ENCODE measurements at regions not wholly inside any gene's neighbourhood (a gene's known extent, or its start where the extent isn't known, plus 50 kb on each side); places are given as distances from the start of the nearest gene placed in this dataset.

- peaks cover 23 to 28% of the 10 kb centered on the region in 2 experiments for H3K36me3 ChIP-seq (ENCODE audit: control insufficient read depth in 2 of 2, insufficient read depth in 2 of 2, low read length in 1 of 2)
- no peaks in the 10 kb centered on the region for H3K4me1 ChIP-seq (ENCODE audit: control insufficient read depth, insufficient read depth, low read length)
- H3K9ac ChIP-seq (ENCODE audit: control insufficient read depth, insufficient read depth, low read length): no peak overlapping the region
- DNase-seq (ENCODE audit: low read depth, low spot score) (no peak), FAIRE-seq (no peak), ATAC-seq (no peak)
- no peak overlapping the region for H2AFZ ChIP-seq (ENCODE audit: control insufficient read depth, low read depth, low read length)
- no peaks in the 10 kb centered on the region; the same call in 1 of the 2 replicates for H4K20me1 ChIP-seq (ENCODE audit: control insufficient read depth, insufficient read depth)
- RAD21 ChIA-PET (ENCODE audit: unreplicated experiment): no interaction called here
- CTCF ChIA-PET: interaction anchor here (0.6 kb wide), 1 partner anchor 151 kb away, joined by 4 read pairs; no protein-coding TSS in a partner anchor
- no peaks in the 10 kb centered on the region for H3K27me3 ChIP-seq (replicated peaks in 1 of 2; ENCODE audit: control insufficient read depth in 2 of 2, insufficient read depth in 2 of 2, low read length in 1 of 2)
- H3K79me2 ChIP-seq (ENCODE audit: control insufficient read depth, insufficient read depth, low read length): no peaks in the 10 kb centered on the region
- no peak overlapping the region for H3K4me3 ChIP-seq
- 98% methylated on average over 10 of the region's 10 CpGs for WGBS (ENCODE audit: insufficient coverage, insufficient replicate concordance, low lambda C conversion rate, missing lambda C conversion rate)
- BruUV-seq (replicated peaks): no TSS peak
- TF ChIP-seq MAX (IDR thresholded peaks at IDR 0.05; ENCODE audit: low read depth, low read length) (no peak), ZNF687 (IDR thresholded peaks at IDR 0.05) (no peak), CREM (IDR thresholded peaks at IDR 0.05; ENCODE audit: low read depth) (no peak), RFX5 (IDR thresholded peaks at IDR 0.05; ENCODE audit: low read depth, low read length) (no peak), ATF7 (IDR thresholded peaks at IDR 0.05; ENCODE audit: low read depth) (no peak), BACH1 (IDR thresholded peaks at IDR 0.05; ENCODE audit: borderline replicate concordance) (no peak), POLR2A (IDR thresholded peaks at IDR 0.05; ENCODE audit: low read depth, low read length) (peak; percentile 12; the same call in 1 of the 2 replicates)
- intact Hi-C loops (cut with micrococcal nuclease; ENCODE audit: unreplicated experiment) (no loop called here), in situ Hi-C loops (cut with MboI) (no loop called here)
- SMC1A ChIA-PET (ENCODE audit: uncharacterized antibody, unreplicated experiment): no interaction called here
- no peak overlapping the region for H3K27ac ChIP-seq (ENCODE audit: control insufficient read depth, insufficient read depth)
- no peak overlapping the region for H3K4me2 ChIP-seq (ENCODE audit: control insufficient read depth, insufficient read depth)
- H3K9me3 ChIP-seq (replicated peaks; ENCODE audit: control insufficient read depth, insufficient read depth, low read length): no peaks in the 10 kb centered on the region
- POLR2A ChIA-PET: no interaction called here
These were observed 165.8 kb upstream of the ZNF267 start for GRCh38 chr16:31707743-31708335.

All from GM12878 (cell line).